ENCODE measurements at regions not wholly inside any gene's neighbourhood (a gene's known extent, or its start where the extent isn't known, plus 50 kb on each side); places are given as distances from the start of the nearest gene placed in this dataset.

GRCh38 chr3:140753865-140754754 is 76.2 kb downstream of the TRIM42 start:
- TF ChIP-seq EP300 (IDR thresholded peaks at IDR 0.05; ENCODE audit: borderline replicate concordance) (no peak), USF1 (IDR thresholded peaks at IDR 0.05) (no peak), RAD21 (IDR thresholded peaks at IDR 0.05; ENCODE audit: low read depth) (no peak)

Data from Ishikawa (cell line).